ENCODE measurements at regions not wholly inside any gene's neighbourhood (a gene's known extent, or its start where the extent isn't known, plus 50 kb on each side); places are given as distances from the start of the nearest gene placed in this dataset.
"Not testable (repeated sequence)": the region's sequence is repeated elsewhere in the genome, so short reads cannot be mapped to it uniquely, and the experiment has no call there.

DNA sequence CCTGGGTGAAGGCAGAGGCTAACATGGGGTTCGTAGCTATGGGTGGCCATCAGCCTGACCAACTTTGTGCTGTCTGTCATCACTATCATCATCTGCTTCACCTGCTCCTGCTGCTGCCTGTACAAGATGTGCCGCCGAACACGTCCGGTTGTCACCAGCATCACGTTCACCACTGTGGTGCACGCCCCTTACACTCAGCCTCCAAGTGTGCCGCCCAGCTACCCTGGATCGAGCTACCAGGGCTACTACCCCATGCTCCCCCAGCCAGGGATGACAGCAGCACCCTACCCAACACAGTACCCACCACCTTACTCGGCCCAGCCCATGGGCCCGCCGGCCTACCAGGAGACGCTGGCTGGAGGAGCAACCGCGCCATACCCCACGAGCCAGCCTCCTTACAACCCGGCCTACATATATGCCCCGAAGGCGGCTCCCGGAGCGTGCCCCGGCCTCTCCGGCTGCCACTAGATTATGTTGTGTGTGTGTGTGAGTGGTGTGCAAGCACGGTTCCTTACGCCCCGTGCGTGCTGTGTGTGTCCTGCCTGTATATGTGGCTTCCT is 213.4 kb upstream of the XIST start:
- DNase-seq (ENCODE audit: low read depth), result no peak

DNA sequence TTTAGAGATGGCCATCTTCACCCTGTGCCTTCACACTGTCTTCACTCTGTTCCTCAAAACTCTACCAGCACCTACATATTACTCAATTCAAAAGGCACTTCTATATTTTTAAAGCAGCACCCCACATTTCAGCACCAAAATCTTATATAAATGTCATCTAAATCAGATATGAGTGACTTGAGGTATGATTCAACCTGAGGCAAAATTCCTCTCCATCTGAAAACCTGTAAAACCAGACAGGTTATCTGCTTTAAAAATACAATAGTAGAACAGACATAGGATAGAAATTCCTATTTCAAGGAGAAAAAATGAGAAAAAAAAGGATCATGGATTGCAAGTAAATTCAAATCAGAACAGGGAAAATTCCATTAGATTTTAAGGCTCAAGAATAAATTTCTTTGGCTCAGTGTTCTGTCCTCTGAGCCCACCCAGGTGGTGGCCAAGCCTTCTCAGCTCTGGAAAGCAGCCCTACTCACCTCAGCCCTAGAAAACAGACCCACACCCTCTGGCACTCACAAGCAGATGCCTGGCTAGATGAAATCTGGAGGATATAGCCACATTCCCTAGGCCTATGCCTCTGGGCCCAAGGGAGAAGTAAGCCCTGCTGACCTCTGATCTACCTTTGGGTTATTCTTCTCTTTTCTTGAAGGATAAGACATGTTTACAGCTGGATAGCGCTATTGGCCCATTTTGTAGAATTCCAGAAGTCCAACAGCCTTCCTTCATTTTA is 211.1 kb upstream of the XIST start:
- no peak for DNase-seq (ENCODE audit: low read depth)

DNA sequence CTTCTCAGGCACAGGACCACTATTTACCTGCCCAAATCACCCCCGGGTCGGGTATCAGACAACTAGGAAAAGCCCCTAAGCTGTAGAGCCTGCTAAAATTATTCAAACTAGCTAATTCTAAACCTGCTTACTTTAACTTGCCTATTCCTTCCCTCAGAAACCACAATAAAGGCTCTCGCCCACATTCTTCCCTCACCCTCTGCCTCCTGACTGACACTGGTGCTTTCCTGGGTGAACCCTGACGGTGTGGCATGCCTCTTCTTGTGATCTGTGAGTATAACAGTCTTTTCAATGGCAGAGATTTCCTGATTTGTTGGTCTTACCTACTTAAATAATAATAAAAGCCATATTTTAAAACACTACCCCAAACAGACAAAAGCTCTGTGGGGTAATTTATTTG is 209.4 kb upstream of the XIST start:
- no peak for DNase-seq (ENCODE audit: low read depth)

DNA sequence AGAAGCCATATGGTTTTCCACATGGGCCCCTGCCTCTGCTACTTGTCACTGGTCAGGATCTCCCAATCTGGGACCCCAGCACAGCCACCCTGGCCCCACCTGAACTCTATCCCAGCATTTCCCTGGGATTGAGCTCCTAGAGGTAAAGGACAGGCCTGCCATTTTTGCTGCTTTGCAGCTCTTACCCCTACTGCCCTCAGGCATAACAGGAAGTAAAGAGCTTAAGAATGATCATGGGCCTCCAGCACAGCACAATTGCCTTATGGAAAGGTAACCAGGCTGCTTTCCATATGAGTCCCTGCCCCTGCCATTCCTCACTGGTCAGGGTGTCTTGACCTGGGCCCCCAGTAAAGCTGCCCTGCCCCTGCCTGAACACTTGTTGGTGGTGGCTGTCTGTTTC is 196.6 kb upstream of the XIST start:
- no peak for DNase-seq (ENCODE audit: low read depth)

DNA sequence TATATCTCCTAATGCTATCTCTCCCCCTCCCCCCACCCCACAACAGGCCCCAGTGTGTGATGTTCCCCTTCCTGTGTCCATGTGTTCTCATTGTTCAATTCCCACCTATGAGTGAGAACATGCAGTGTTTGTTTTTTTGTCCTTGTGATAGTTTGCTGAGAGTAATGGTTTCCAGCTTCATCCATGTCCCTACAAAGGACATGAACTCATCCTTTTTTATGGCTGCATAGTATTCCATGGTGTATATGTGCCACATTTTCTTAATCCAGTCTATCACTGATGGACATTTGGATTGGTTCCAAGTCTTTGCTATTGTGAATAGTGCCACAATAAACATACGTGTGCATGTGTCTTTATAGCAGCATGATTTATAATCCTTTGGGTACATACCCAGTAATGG is 181.6 kb upstream of the XIST start:
- not testable (repeated sequence) for DNase-seq (ENCODE audit: low read depth)

DNA sequence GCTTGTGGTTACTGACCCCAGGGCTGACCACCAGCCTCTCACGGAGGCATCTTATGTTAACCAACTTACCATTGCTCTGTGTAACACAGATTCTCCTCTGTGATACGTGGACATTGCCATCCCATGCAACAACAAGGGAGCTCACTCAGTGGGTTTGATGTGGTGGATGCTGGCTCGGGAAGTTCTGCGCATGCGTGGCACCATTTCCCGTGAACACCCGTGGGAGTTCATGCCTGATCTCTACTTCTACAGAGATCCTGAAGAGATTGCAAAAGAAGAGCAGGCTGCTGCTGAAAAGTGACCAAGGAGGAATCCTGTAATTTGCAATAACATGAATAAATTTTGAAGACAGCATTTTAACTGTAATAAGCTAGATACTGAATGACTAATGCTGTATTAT is 179.0 kb upstream of the XIST start:
- not testable (repeated sequence) for DNase-seq (ENCODE audit: low read depth)

DNA sequence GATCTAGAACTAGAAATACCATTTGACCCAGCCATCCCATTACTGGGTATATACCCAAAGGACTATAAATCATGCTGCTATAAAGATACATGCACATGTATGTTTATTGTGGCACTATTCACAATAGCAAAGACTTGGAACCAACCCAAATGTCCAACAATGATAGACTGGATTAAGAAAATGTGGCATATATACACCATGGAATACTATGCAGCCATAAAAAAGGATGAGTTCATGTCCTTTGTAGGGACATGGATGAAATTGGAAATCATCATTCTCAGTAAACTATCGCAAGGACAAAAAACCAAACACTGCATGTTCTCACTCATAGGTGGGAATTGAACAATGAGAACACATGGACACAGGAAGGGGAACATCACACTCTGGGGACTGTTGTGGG is 178.3 kb upstream of the XIST start:
- DNase-seq (ENCODE audit: low read depth), result not testable (repeated sequence)

DNA sequence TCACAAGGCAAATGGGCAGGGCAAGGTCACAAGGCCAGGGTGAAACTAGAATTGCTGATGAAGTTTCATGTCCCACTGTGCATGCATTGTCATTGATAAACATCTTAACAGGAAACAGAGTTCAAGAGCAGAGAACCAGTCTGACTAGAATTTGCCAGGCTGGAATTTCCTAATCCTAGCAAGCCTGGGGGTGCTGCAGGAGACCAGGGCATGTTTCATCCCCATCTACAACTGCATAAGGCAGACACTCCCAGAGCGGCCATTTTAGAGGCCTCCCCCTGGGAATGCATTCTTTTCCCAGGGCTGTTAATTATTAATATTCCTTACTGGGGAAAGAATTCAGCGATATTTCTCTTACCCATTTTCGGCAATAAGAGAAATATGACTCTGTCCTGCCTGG is 172.6 kb upstream of the XIST start:
- not testable (repeated sequence) for DNase-seq (ENCODE audit: low read depth)

DNA sequence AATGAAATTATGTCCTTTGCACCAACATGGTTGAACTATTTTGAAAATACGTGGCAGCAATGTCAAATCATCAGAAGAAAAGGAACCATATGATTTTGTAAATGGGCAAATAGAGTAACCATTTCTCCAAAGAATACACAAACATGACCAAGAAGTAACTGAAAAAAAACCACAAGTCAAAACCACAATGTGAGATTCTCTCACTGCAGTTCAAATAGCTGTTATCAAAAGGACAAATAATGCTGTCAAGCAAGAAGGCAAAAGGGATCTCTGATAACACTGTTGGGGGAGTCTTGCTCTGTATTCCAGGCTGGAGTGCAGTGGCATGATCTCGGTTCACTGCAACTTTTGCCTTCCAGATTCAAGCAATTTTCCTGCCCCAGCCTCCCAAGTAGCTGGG is 170.7 kb upstream of the XIST start:
- no peak for DNase-seq (ENCODE audit: low read depth)

DNA sequence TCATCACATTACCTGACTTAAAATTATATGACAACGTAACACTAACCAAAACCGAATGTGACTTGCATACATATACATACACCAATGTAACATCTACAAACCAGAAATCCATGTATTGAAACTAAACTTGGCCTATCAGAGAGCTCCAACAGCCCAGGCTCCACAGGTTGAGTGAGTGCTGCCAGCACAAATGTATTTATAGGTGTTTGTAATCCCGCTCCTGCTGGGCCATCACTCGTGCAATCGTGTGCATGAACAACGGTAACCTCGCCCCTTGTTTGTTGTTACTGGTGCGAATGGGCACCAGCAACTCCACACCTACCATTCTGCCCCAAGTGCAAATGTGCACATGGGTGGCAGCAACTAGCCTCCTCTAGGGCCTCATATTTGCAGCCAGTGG is 165.7 kb upstream of the XIST start:
- DNase-seq (ENCODE audit: low read depth), result no peak

DNA sequence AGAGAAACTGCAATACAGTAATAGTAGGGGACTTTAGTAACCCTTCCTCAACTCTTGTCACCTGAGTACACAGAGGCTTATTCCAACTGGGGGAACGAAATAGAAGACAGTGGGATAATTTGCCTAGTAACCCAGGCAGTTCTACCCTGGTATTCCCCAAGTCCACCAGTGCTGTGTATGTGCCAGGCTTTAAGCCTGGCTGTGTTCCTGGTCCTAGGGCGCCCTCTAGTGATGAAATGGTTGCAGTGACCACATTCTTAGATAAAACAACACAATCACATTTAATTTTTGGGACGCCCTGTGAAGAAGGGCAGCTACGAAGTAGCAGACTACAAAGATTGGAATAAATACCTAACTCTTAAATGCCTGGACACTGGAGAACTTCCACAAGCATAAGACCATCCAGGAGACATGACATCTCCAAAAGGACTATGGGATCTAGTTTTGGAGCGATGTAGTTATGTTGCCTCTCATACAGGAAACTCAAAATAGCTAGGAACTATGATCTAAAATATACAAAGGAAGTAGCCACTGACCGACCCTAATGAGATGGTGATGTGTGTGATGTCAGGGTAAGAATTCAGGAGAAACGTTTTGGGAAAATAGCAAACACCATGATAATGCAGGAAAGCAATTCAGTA is 163.0 kb upstream of the XIST start:
- DNase-seq (ENCODE audit: low read depth), result peak; percentile 14

DNA sequence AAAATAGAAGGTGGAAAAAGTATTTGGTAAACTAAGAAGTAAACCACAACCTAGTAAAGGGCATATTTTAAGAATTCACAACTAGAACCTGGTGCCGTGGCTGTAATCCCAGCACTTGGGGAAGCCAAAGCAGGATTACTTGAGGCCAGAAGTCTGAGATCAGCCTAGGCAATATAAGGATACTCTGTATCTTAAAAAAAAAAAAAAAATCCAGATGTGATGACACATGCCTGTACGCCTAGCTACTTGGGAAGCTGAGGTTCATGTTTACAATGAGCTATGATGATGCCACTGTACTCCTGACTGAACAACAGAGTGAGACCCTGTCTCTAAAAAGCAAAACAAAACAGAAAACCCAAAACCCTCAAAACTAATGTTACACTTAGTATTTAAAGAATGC is 156.5 kb upstream of the XIST start:
- no peak for DNase-seq (ENCODE audit: low read depth)

DNA sequence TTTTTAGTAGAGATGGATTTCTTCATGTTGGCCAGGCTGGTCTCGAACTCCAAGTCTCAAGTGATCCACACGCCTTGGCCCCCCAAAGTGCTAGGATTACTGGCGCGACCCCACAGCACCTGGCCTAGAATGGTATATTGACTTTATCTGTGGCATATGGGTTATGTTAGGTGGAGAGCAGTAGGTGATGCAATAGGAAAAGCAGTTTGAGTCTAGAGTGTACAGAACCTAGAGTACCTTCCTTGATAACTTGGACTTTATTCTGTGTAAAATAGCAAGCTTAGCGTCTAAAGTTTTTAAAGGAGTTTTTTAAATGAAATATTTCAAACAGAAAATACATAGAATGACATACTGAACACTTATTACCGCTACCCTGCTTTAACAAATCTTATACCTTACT is 139.5 kb upstream of the XIST start:
- DNase-seq (ENCODE audit: low read depth), result no peak

DNA sequence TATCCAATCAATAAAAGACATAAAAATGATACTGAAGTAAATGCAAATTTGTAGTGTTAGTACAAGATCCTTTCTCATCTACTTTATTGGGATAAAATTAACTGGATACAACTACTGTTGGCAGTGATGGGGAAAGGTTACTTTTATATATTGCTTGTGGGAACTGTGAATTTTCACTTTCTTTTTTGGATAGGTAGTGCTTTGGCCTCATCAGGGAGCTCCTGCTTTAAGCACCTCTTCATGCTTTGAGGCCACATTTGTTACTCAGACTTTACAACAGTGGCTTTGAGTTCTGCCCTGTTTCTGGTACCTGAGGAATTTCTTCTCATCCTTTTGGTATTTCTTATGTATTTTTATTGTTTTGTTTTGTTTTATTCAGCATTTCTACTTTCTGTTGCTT is 134.7 kb upstream of the XIST start:
- DNase-seq (ENCODE audit: low read depth), result no peak

DNA sequence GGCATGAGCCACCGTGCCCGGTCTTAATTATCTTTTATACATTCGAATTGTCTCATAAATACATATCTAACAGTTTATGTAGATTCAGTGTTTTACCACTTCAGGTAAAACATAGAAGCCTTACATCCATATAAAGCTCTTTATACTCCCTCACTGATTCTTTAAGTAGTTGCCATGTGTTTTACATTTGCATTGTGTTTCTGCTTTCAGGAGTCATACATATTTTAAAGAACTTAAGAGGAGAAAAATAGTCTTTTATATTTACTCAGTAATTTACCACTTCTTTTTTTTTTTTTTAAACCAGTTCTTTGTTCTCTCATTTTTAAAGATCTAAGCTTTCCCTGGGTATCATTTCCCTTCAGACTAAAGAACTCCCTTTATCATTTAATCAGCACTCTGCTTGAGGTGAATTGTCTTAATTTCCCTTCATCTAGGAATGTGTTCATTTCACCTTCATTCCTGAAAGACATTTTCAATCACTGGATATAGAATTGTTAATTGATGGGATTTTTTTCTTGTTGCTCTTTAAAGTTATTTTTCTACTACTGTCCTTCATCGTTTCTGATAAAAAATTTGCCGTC is 127.1 kb upstream of the XIST start:
- DNase-seq (ENCODE audit: low read depth), result no peak

DNA sequence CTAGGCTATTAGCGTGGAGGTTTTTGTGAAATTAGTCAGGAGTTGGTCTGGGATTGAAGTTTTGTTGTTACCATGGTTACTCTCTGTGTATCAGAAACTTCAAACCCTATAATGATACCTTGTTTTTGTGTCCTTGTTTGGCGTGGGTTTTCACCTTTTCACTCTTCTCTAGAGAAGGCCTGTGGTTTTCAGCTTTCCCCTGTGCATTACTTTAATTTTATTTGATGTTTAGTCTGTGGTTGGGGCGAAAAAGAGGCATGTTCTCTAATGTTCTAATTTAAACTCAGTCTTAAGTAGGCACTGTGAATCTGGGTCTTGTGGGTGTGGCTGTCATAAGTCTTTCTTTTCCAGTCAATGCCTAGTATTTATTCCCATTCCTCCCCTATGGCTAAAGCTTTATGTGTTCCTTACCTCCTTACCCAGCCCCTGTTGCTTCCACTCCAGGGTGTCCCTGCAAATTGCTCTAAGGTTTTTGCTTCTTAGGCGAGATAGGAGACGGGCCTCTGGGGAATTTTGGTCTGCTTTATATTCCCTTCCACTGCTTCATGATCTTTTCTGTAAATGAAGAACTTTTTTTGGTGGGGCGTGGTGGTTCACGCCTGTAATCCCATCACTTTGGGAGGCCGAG is 125.1 kb upstream of the XIST start:
- no peak for DNase-seq (ENCODE audit: low read depth)

DNA sequence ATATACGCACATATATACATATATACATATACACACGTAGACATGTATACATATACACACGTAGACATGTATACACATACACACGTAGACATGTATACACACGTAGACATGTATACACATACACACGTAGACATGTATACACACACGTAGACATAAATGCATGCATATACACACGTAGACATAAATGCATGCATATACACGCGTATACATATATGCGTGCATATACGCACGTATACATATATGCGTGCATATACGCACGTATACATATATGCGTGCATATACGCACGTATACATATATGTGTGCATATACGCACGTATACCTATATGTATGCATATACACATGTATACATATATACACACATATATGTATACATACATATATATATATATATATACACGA is 114.9 kb upstream of the XIST start:
- DNase-seq (ENCODE audit: low read depth), result not testable (repeated sequence)

DNA sequence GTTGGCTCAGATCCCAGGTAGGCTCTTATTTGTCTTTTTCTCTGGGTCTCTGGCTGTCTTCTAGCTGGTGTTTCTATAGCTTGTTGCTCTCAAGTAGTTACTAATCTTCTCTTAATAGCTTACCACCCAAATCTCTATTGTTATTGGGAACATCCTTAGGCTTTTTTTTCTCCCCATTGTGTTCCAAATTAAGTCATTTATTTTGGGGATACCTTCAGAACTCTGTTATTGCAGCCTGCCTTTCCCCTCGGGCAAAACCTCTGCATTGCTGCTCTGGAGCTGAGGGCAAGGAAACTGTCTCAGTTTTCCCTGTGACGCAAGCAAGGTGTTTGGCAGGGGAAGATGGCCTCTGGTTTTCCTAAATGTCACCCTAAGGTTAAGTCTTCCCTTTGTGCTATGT is 113.3 kb upstream of the XIST start:
- DNase-seq (ENCODE audit: low read depth), result no peak

DNA sequence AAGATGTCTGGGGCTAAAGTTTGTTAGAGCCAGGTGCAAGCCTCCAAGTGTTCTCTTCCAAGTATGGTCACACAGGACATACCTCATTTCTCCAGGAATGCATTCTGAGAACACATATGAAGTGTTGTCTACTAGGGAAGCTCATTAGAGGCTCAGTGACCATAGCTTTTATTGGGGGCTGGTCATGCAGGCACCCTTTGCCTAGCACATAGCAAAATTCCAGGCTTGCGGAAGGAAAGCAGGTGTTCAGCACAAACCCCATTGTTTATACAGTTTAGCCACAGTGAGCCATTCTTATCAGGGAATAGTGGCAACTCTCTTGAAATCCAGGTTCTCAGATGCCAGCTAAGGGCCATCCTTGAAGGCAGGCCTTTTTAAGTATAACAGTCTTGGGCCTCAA is 112.1 kb upstream of the XIST start:
- no peak for DNase-seq (ENCODE audit: low read depth)

DNA sequence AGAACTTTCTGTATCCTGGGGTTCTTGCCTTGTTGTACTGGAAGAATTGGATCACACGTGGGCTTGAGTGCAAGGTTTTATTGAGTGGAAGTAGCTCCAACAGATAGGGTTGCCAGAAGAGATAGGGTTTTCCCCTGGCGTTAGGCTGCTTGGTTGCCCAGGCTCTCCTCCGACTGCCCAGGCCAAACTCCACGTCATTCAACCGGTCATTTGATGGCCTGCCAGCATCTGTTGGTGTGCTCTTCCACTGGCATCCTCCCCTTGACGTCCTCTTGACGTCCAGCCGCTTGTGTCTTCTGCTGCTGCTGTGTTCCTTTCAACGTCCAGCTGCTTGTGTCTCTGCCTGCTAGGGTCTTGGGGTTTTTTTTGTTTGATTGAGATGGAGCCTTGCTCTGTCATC is 111.2 kb upstream of the XIST start:
- no peak for DNase-seq (ENCODE audit: low read depth)

DNA sequence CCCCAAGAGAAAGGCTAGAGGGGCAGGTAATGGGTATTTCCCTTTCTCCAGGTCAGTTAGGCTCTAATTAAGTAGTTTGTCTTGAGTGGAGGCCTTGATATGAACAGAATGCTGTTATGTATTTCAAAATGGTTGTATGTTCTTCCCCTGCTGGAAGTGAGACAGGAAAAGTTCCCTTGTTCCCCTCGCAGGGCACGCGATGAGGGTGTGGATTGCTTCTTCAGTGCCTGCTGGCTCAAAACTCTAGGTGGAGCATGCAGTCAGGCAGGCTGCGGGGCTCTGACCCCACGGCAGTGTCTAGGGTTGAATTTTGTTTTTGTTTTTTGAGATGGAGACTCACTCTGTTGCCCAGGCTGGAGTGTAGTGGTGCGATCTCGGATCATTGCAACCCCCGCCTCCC is 110.4 kb upstream of the XIST start:
- DNase-seq (ENCODE audit: low read depth), result no peak

DNA sequence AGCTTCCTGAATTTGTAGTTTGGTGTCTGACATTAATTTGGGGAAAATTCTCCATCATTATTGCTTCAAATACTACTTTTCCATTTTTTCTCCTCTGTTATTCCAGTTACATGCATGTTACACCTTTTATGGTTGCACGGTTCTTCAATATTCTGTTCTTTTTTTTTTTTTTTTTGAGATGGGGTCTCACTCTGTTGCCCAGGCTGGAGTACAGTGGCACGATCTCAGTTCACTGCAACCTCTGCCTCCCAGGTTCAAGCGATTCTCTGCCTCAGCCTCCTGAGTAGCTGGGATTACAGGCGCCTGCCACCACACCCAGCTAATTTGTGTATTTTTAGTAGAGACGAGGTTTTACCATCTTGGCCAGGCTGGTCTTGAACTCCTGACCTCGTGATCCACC is 109.4 kb upstream of the XIST start:
- DNase-seq (ENCODE audit: low read depth), result not testable (repeated sequence)

DNA sequence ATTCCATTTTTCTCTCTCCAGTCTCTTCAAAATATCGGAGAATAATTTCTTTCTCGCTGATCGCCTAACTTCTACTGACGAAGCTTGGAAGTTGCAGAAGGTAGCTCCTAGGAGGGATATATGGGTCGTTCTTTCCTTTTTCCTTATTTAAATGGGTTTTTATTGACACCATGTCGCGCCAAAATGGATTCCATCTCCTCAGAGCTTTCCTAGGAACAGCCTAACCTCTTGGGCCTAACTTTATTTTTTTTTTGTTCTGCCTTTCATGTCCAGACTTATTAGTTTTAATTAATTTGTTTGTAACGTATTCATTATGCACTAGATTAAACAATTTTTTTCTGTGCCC is 92.0 kb upstream of the XIST start:
- DNase-seq (ENCODE audit: low read depth), result no peak

Measured in activated T-cell treated with anti-CD3 and anti-CD28 coated beads for 48 hours (primary cell).